Spleen (tissue), 11 donors: ENCODE measurements at regions not wholly inside any gene's neighbourhood (a gene's known extent, or its start where the extent isn't known, plus 50 kb on each side); places are given as distances from the start of the nearest gene placed in this dataset.

ENCODE experiments used
- DNase-seq: peaks from one replicate; pipeline ENCODE4 v3.0.0-alpha.2; 2020
- H3K27ac ChIP-seq, 8 donors: fragments of 200-600 bp; sonication (generic) in 7 of 8; 1 replicate in 4 of 8; 2 replicates in 4 of 8; pipeline versions ENCODE4 v1.5.0 to v1.8.0; 2016 to 2021; ENCODE audit warnings: inconsistent platforms in 4 of 8, mild to moderate bottlenecking in 4 of 8, moderate library complexity in 1 of 8
- H3K27me3 ChIP-seq, 7 donors: fragments of 200-600 bp; sonication (generic) in 6 of 7; replicated peaks in 1 of 7; 1 replicate in 4 of 7; 2 replicates in 3 of 7; pipeline versions ENCODE4 v1.5.0 to v1.8.0; 2016 to 2021; ENCODE audit warnings: inconsistent platforms in 3 of 7, mild to moderate bottlenecking in 1 of 7
- H3K36me3 ChIP-seq, 6 donors: fragments of 200-600 bp; sonication (generic) in 5 of 6; 1 replicate in 4 of 6; 2 replicates in 2 of 6; pipeline versions ENCODE4 v1.5.0 to v1.8.0; 2016 to 2021; ENCODE audit warnings: inconsistent platforms in 2 of 6
- H3K4me1 ChIP-seq, 6 donors: fragments of 200-600 bp; sonication (generic) in 5 of 6; 1 replicate in 3 of 6; 2 replicates in 3 of 6; pipeline versions ENCODE4 v1.5.0 to v1.8.0; 2016 to 2021; ENCODE audit warnings: inconsistent platforms in 3 of 6
- H3K4me3 ChIP-seq, 8 donors: fragments of 200-600 bp; sonication (generic) in 7 of 8; 1 replicate in 4 of 8; 2 replicates in 4 of 8; pipeline versions ENCODE4 v1.5.0 to v1.8.0; 2016 to 2021; ENCODE audit warnings: inconsistent platforms in 4 of 8, mild to moderate bottlenecking in 4 of 8, moderate library complexity in 2 of 8
- H3K9me3 ChIP-seq, 8 donors: fragments of 200-600 bp; sonication (generic) in 7 of 8; 1 replicate in 4 of 8; 2 replicates in 4 of 8; pipeline versions ENCODE4 v1.5.0 to v1.8.0; 2016 to 2021; ENCODE audit warnings: inconsistent platforms in 4 of 8
- CTCF ChIP-seq, 11 experiments: fragments of 200-600 bp in 7 of 11; fragments of 450-650 bp in 4 of 11; sonication (generic) in 4 of 11; IDR thresholded peaks in 8 of 11; conservative IDR thresholded peaks in 3 of 11; 1 replicate in 7 of 11; 2 replicates in 4 of 11; pipeline versions ENCODE4 v1.4.0 to v1.8.0; 2016 to 2021; ENCODE audit warnings: antibody characterized with exemption in 11 of 11, inconsistent platforms in 4 of 11, mild to moderate bottlenecking in 1 of 11
- POLR2A ChIP-seq, 3 donors: fragments of 450-650 bp; IDR thresholded peaks; one replicate each; pipeline ENCODE4 v1.5.1; 2017; ENCODE audit warnings: antibody characterized with exemption in 3 of 3, mild to moderate bottlenecking in 1 of 3
- POLR2AphosphoS5 ChIP-seq, 3 donors: sonication (generic); formaldehyde crosslinking; IDR thresholded peaks; one replicate each; pipeline ENCODE4 v1.5.1; 2017; ENCODE audit warnings: antibody characterized with exemption in 3 of 3
- WGBS, 5 donors: extraction: QIAGEN DNeasy Blood & Tissue Kit in 3 of 5; methylation state at CpG; one replicate each; pipeline versions ENCODE4 v1.1.5 to v1.1.7; 2013 to 2018; 5-methylcytosine and 5-hydroxymethylcytosine counted together
- intact Hi-C: fragments of 100-400 bp; cut with DNase I; formaldehyde crosslinking; loops from one replicate; pipeline ENCODE4 v1.15.0; 2023; ENCODE audit warnings: low total_unique reads
- donor health status: healthy with polysubstance abuse.
- donor health status: DM: no; HTN: no; CAD: no; lungs with moderate emphysema.
- donor health status: DM: no; HTN: no; CAD: no.
- donor health status: Bipolar disorder and iron deficiency.
- donor health status: healthy.
- donor health status: DM: no; HTN: no; CAD: no.
- donor health status: DM: yes; HTN: yes; CAD: no.

- Histone ChIP-seq H3K36me3 (no peaks in the 10 kb centered on the region), H3K27ac (no peak overlapping the region), H3K4me1 (no peaks in the 10 kb centered on the region), H3K27me3 (no peaks in the 10 kb centered on the region), H3K9me3 (peaks cover 0 to 20% (median 0%) of the 10 kb centered on the region in 8 donors), H3K4me3 (no peak overlapping the region)
- no peak for DNase-seq
- 53 to 78% (median 68%) methylated on average over 2 of the region's 2 CpGs for WGBS, 5 donors
- TF ChIP-seq POLR2AphosphoS5 (IDR thresholded peaks at IDR 0.05) (no peak), POLR2A (IDR thresholded peaks at IDR 0.05) (no peak), CTCF (IDR thresholded peaks at IDR 0.05 in 8 of 11, conservative IDR thresholded peaks at IDR 0.05 in 3 of 11) (no peak)
- intact Hi-C loops = no loop called here
Observed at GRCh38 chr6:19492636-19493405, 344.3 kb upstream of the ID4 start.

GRCh38 chr6:19501737-19502245, 335.4 kb upstream of the ID4 start:
- no peak overlapping the region for H3K27ac ChIP-seq
- no peak for DNase-seq
- no peaks in the 10 kb centered on the region for H3K36me3 ChIP-seq
- no peak for TF ChIP-seq CTCF (IDR thresholded peaks at IDR 0.05 in 8 of 11, conservative IDR thresholded peaks at IDR 0.05 in 3 of 11)
- peaks cover 0 to 49% (median 34%) of the 10 kb centered on the region in 8 donors for H3K9me3 ChIP-seq
- no peak overlapping the region for H3K4me3 ChIP-seq
- intact Hi-C loops = no loop called here
- H3K4me1 ChIP-seq = no peaks in the 10 kb centered on the region
- 84 to 97% (median 87%) methylated on average over 3 of the region's 3 CpGs for WGBS, 5 donors
- no peaks in the 10 kb centered on the region for H3K27me3 ChIP-seq

GRCh38 chr6:19502301-19502700, 334.9 kb upstream of the ID4 start:
- Histone ChIP-seq H3K27me3 (no peaks in the 10 kb centered on the region), H3K36me3 (no peaks in the 10 kb centered on the region), H3K9me3 (peaks cover 0 to 54% (median 40%) of the 10 kb centered on the region in 8 donors), H3K4me1 (no peaks in the 10 kb centered on the region), H3K4me3 (no peak overlapping the region), H3K27ac (no peak overlapping the region)
- 76 to 95% (median 83%) methylated on average over 2 of the region's 2 CpGs for WGBS, 5 donors
- intact Hi-C loops = no loop called here
- TF ChIP-seq CTCF (IDR thresholded peaks at IDR 0.05 in 8 of 11, conservative IDR thresholded peaks at IDR 0.05 in 3 of 11) = no peak
- no peak for TF ChIP-seq POLR2A (IDR thresholded peaks at IDR 0.05)
- TF ChIP-seq POLR2AphosphoS5 (IDR thresholded peaks at IDR 0.05) = no peak
- no peak for DNase-seq

- H3K36me3 ChIP-seq = no peaks in the 10 kb centered on the region
- 80 to 96% (median 94%) methylated on average over 3 to 4 of the region's 4 CpGs for WGBS, 5 donors
- no peak for TF ChIP-seq POLR2AphosphoS5 (IDR thresholded peaks at IDR 0.05)
- no peak for TF ChIP-seq CTCF (IDR thresholded peaks at IDR 0.05 in 8 of 11, conservative IDR thresholded peaks at IDR 0.05 in 3 of 11)
- no peak for TF ChIP-seq POLR2A (IDR thresholded peaks at IDR 0.05)
Observed at GRCh38 chr6:19515939-19516338, 321.2 kb upstream of the ID4 start.

More at GRCh38 chr6:19515939-19516338, 321.2 kb upstream of the ID4 start:
- Histone ChIP-seq H3K4me3 (no peak overlapping the region), H3K27me3 (no peaks in the 10 kb centered on the region), H3K27ac (no peak overlapping the region), H3K9me3 (peaks cover 0 to 73% (median 62%) of the 10 kb centered on the region in 8 donors), H3K4me1 (no peaks in the 10 kb centered on the region)
- DNase-seq = no peak
- intact Hi-C loops = no loop called here
